KBM-7 (cell line): ENCODE measurements at regions not wholly inside any gene's neighbourhood (a gene's known extent, or its start where the extent isn't known, plus 50 kb on each side); places are given as distances from the start of the nearest gene placed in this dataset.
"Not testable (repeated sequence)": the region's sequence is repeated elsewhere in the genome, so short reads cannot be mapped to it uniquely, and the experiment has no call there.

Experiments
- DNase-seq: peaks from one replicate; pipeline ENCODE4 v3.0.0-alpha.2; 2015
- in situ Hi-C: fragments of 300-500 bp; cut with MboI; formaldehyde crosslinking; loops from 2 replicates; pipeline ENCODE4 v1.14.3; 2020; ENCODE audit warnings: low sequenced_read_pairs, low pct_unique_long_range_greater_than_20kb, mixed read lengths

- no peak for DNase-seq
Observed at GRCh38 chr1:173377266-173377665, 99.9 kb upstream of the PRDX6 start.

GRCh38 chr1:173383351-173383750 is 93.8 kb upstream of the PRDX6 start:
- in situ Hi-C loops: no loop called here
- DNase-seq: no peak

More at GRCh38 chr1:173377266-173377665, 99.9 kb upstream of the PRDX6 start:
- in situ Hi-C loops: no loop called here

- in situ Hi-C loops: no loop called here
- DNase-seq: no peak
Observed at GRCh38 chr1:173388352-173388751, 88.8 kb upstream of the PRDX6 start.

GRCh38 chr1:173392895-173393658 is 84.1 kb upstream of the PRDX6 start:
- in situ Hi-C loops: no loop called here
- DNase-seq: no peak

- no peak for DNase-seq
Observed at GRCh38 chr1:173393659-173394000, 83.5 kb upstream of the PRDX6 start.

GRCh38 chr1:173394813-173395212 is 82.3 kb upstream of the PRDX6 start:
- in situ Hi-C loops, DNase-seq: not testable (repeated sequence)

More at GRCh38 chr1:173393659-173394000, 83.5 kb upstream of the PRDX6 start:
- in situ Hi-C loops: no loop called here

GRCh38 chr1:173395762-173396161 is 81.4 kb upstream of the PRDX6 start:
- DNase-seq: no peak
- in situ Hi-C loops: no loop called here

- in situ Hi-C loops: loop anchor here (25.0 kb wide), 1 partner anchor 638 kb away; no protein-coding TSS in a partner anchor
- no peak for DNase-seq
Observed at GRCh38 chr1:173400387-173400995, 76.6 kb upstream of the PRDX6 start.

GRCh38 chr1:173403996-173404395 is 73.1 kb upstream of the PRDX6 start:
- in situ Hi-C loops: loop anchor here (25.0 kb wide), 1 partner anchor 642 kb away; no protein-coding TSS in a partner anchor
- no peak for DNase-seq

GRCh38 chr1:173405281-173405680 is 71.9 kb upstream of the PRDX6 start:
- in situ Hi-C loops: loop anchor here (25.0 kb wide), 1 partner anchor 643 kb away; no protein-coding TSS in a partner anchor
- DNase-seq: no peak

- in situ Hi-C loops: loop anchor here (25.0 kb wide), 1 partner anchor 644 kb away; no protein-coding TSS in a partner anchor
- DNase-seq: no peak
Observed at GRCh38 chr1:173405834-173406233, 71.3 kb upstream of the PRDX6 start.

GRCh38 chr1:173406783-173407230 is 70.3 kb upstream of the PRDX6 start:
- no peak for DNase-seq
- in situ Hi-C loops: loop anchor here (25.0 kb wide), 1 partner anchor 645 kb away; no protein-coding TSS in a partner anchor

- DNase-seq: no peak
- in situ Hi-C loops: loop anchor here (25.0 kb wide), 1 partner anchor 646 kb away; no protein-coding TSS in a partner anchor
Observed at GRCh38 chr1:173407846-173408245, 69.3 kb upstream of the PRDX6 start.

GRCh38 chr1:173408886-173409285 is 68.2 kb upstream of the PRDX6 start:
- DNase-seq: no peak
- in situ Hi-C loops: loop anchor here (25.0 kb wide), 1 partner anchor 647 kb away; no protein-coding TSS in a partner anchor

- in situ Hi-C loops: loop anchor here (25.0 kb wide), 1 partner anchor 647 kb away; no protein-coding TSS in a partner anchor
- DNase-seq: peak; percentile 94
Observed at GRCh38 chr1:173409613-173410012, 67.5 kb upstream of the PRDX6 start.

GRCh38 chr1:173410133-173410793 is 66.9 kb upstream of the PRDX6 start:
- no peak for DNase-seq
- in situ Hi-C loops: loop anchor here (25.0 kb wide), 1 partner anchor 648 kb away; no protein-coding TSS in a partner anchor

GRCh38 chr1:173410794-173411236 is 66.3 kb upstream of the PRDX6 start:
- DNase-seq: no peak
- in situ Hi-C loops: loop anchor here (25.0 kb wide), 1 partner anchor 649 kb away; no protein-coding TSS in a partner anchor

GRCh38 chr1:173411835-173412742 is 65.0 kb upstream of the PRDX6 start:
- in situ Hi-C loops: loop anchor here (25.0 kb wide), 1 partner anchor 650 kb away; no protein-coding TSS in a partner anchor
- no peak for DNase-seq
